Thyroid gland (tissue), 4 donors: ENCODE measurements at regions not wholly inside any gene's neighbourhood (a gene's known extent, or its start where the extent isn't known, plus 50 kb on each side); places are given as distances from the start of the nearest gene placed in this dataset.

ENCODE experiments used
- DNase-seq, 2 donors: peaks; one replicate each; pipeline ENCODE4 v3.0.0-alpha.2; 2019
- H3K27ac ChIP-seq, 3 donors: fragments of 200-600 bp; sonication (generic); 1 replicate in 2 of 3; 2 replicates in 1 of 3; pipeline ENCODE4 v1.5.1; 2016 to 2019; ENCODE audit warnings: mild to moderate bottlenecking in 1 of 3, moderate library complexity in 1 of 3
- H3K27me3 ChIP-seq: fragments of 200-600 bp; sonication (generic); one replicate; pipeline ENCODE4 v1.5.1; 2019
- H3K36me3 ChIP-seq, 2 donors: fragments of 200-600 bp; sonication (generic); one replicate each; pipeline ENCODE4 v1.5.1; 2016 to 2019
- H3K4me1 ChIP-seq, 2 donors: fragments of 200-600 bp; sonication (generic); one replicate each; pipeline ENCODE4 v1.5.1; 2017 to 2019
- H3K4me3 ChIP-seq, 3 donors: fragments of 200-600 bp; sonication (generic); replicated peaks in 1 of 3; 1 replicate in 2 of 3; 2 replicates in 1 of 3; pipeline ENCODE4 v1.5.1; 2016; ENCODE audit warnings: mild to moderate bottlenecking in 1 of 3
- H3K9me3 ChIP-seq: fragments of 200-600 bp; sonication (generic); one replicate; pipeline ENCODE4 v1.5.1; 2017
- CTCF ChIP-seq, 6 experiments: fragments of 200-600 bp in 3 of 6; fragments of 450-650 bp in 3 of 6; sonication (generic) in 3 of 6; IDR thresholded peaks; one replicate each; pipeline ENCODE4 v1.5.1; 2016 to 2019; ENCODE audit warnings: antibody characterized with exemption in 6 of 6, mild to moderate bottlenecking in 2 of 6, inconsistent platforms in 1 of 6, moderate library complexity in 1 of 6
- POLR2A ChIP-seq, 2 donors: fragments of 450-650 bp; IDR thresholded peaks; one replicate each; pipeline ENCODE4 v1.6.1; 2017; ENCODE audit warnings: antibody characterized with exemption in 2 of 2, mild to moderate bottlenecking in 2 of 2, moderate library complexity in 1 of 2
- WGBS, 2 donors: methylation state at CpG; one replicate each; pipeline ENCODE4 v1.1.5; 2017; 5-methylcytosine and 5-hydroxymethylcytosine counted together
- intact Hi-C: fragments of 100-400 bp; cut with DNase I; formaldehyde crosslinking; loops from one replicate; pipeline ENCODE4 v1.15.1; 2023

- 19 to 20% methylated on average over 2 of the region's 2 CpGs for WGBS, 2 donors
Observed at GRCh38 chr12:87136330-87136976, 880.3 kb upstream of the MGAT4C start.

GRCh38 chr12:87127272-87127671, 871.1 kb upstream of the MGAT4C start:
- TF ChIP-seq POLR2A (IDR thresholded peaks at IDR 0.05) (no peak), CTCF (IDR thresholded peaks at IDR 0.05) (no peak)
- no peak overlapping the region for H3K27ac ChIP-seq
- H3K36me3 ChIP-seq, result no peaks in the 10 kb centered on the region
- no peak for DNase-seq
- intact Hi-C loops, result no loop called here
- H3K9me3 ChIP-seq, result no peaks in the 10 kb centered on the region
- H3K27me3 ChIP-seq, result no peaks in the 10 kb centered on the region
- no peak overlapping the region for H3K4me3 ChIP-seq
- H3K4me1 ChIP-seq, result no peaks in the 10 kb centered on the region

More at GRCh38 chr12:87136330-87136976, 880.3 kb upstream of the MGAT4C start:
- peak in 1 of 2 donors; percentile 8 for DNase-seq
- intact Hi-C loops, result no loop called here
- H3K27ac ChIP-seq, result peak overlapping the region in 2 of 3 donors; percentile 49 to 53
- no peak overlapping the region for H3K4me3 ChIP-seq
- H3K36me3 ChIP-seq, result no peaks in the 10 kb centered on the region
- H3K27me3 ChIP-seq, result no peaks in the 10 kb centered on the region
- H3K9me3 ChIP-seq, result no peaks in the 10 kb centered on the region
- peaks cover 6 to 15% of the 10 kb centered on the region in 2 donors for H3K4me1 ChIP-seq
- TF ChIP-seq CTCF (IDR thresholded peaks at IDR 0.05) (no peak), POLR2A (IDR thresholded peaks at IDR 0.05) (no peak)

GRCh38 chr12:87121896-87122295, 865.7 kb upstream of the MGAT4C start:
- no peak for DNase-seq
- Histone ChIP-seq H3K36me3 (no peaks in the 10 kb centered on the region), H3K4me1 (no peaks in the 10 kb centered on the region), H3K27me3 (no peaks in the 10 kb centered on the region), H3K9me3 (no peaks in the 10 kb centered on the region), H3K4me3 (no peak overlapping the region), H3K27ac (no peak overlapping the region)
- TF ChIP-seq CTCF (IDR thresholded peaks at IDR 0.05) (no peak), POLR2A (IDR thresholded peaks at IDR 0.05) (no peak)
- intact Hi-C loops, result no loop called here
- 72 to 89% methylated on average over 3 of the region's 3 CpGs for WGBS, 2 donors

GRCh38 chr12:87120440-87120839, 864.2 kb upstream of the MGAT4C start:
- 60 to 72% methylated on average over 3 of the region's 3 CpGs for WGBS, 2 donors

More at GRCh38 chr12:87120440-87120839, 864.2 kb upstream of the MGAT4C start:
- intact Hi-C loops, result no loop called here
- Histone ChIP-seq H3K27me3 (no peaks in the 10 kb centered on the region), H3K36me3 (no peaks in the 10 kb centered on the region), H3K27ac (no peak overlapping the region), H3K4me1 (no peaks in the 10 kb centered on the region), H3K4me3 (no peak overlapping the region), H3K9me3 (no peaks in the 10 kb centered on the region)
- TF ChIP-seq POLR2A (IDR thresholded peaks at IDR 0.05) (no peak), CTCF (IDR thresholded peaks at IDR 0.05) (no peak)
- no peak for DNase-seq
